ENCODE measurements at regions not wholly inside any gene's neighbourhood (a gene's known extent, or its start where the extent isn't known, plus 50 kb on each side); places are given as distances from the start of the nearest gene placed in this dataset.

DNA sequence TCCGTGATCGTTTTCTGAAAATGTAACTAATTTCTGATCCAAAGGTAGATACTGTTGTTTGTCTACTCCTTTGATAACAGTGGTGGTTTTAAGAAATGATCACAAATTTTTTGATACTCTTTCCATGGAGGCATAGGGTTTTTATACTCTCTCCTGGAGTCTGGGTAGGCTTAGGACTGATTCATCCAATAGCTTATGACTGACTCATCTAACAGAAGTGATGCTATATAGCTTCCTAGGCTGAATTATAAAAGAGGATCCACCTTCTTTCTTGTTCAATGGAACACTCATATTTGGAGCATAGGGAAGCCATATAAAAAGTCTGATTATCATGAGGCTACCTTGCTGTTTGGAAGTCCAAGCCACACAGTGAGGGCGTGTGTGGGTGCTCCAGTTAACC lies 84.3 kb downstream of the CHST2 start:
- Mint-ChIP-seq H3K4me1 (peaks cover 13% of the 10 kb centered on the region), H3K36me3 (ENCODE audit: low read depth) (no peaks in the 10 kb centered on the region), H3K9me3 (no peaks in the 10 kb centered on the region), H3K27me3 (ENCODE audit: low read depth) (peaks cover 2% of the 10 kb centered on the region), H3K27ac (ENCODE audit: unreplicated experiment) (no peak overlapping the region), H3K4me3 (no peak overlapping the region)
- no peak for DNase-seq (ENCODE audit: low read depth, low spot score)
- TF ChIP-seq, protein P1, sequence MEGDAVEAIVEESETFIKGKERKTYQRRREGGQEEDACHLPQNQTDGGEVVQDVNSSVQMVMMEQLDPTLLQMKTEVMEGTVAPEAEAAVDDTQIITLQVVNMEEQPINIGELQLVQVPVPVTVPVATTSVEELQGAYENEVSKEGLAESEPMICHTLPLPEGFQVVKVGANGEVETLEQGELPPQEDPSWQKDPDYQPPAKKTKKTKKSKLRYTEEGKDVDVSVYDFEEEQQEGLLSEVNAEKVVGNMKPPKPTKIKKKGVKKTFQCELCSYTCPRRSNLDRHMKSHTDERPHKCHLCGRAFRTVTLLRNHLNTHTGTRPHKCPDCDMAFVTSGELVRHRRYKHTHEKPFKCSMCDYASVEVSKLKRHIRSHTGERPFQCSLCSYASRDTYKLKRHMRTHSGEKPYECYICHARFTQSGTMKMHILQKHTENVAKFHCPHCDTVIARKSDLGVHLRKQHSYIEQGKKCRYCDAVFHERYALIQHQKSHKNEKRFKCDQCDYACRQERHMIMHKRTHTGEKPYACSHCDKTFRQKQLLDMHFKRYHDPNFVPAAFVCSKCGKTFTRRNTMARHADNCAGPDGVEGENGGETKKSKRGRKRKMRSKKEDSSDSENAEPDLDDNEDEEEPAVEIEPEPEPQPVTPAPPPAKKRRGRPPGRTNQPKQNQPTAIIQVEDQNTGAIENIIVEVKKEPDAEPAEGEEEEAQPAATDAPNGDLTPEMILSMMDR (conservative IDR thresholded peaks at IDR 0.05), result no peak

DNA sequence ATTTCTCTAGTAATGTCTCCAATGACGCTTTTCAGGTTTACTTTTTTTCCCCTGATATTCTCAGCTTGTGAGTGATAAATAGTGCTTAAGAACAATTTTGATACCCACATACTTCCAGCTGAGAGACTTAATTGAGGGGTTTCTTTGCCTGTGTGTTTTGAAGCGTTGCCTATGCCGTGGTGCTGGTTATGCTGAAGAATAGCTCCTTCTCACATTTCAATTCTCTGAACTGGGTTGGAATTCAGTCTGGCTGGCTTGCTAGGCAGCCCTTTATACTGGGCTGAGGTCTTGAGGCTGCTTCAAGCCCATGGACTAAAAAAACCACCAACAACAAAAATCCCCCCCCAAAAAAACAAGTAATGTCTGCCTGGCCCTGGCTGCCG lies 87.4 kb downstream of the CHST2 start:
- H3K4me1 Mint-ChIP-seq, result peaks cover 13% of the 10 kb centered on the region
- H3K4me3 Mint-ChIP-seq, result no peak overlapping the region
- no peaks in the 10 kb centered on the region for H3K36me3 Mint-ChIP-seq (ENCODE audit: low read depth)
- no peaks in the 10 kb centered on the region for H3K27me3 Mint-ChIP-seq (ENCODE audit: low read depth)
- DNase-seq (ENCODE audit: low read depth, low spot score), result no peak
- no peaks in the 10 kb centered on the region for H3K9me3 Mint-ChIP-seq
- TF ChIP-seq, protein P1 (conservative IDR thresholded peaks at IDR 0.05), result no peak
- H3K27ac Mint-ChIP-seq (ENCODE audit: unreplicated experiment), result no peak overlapping the region

DNA sequence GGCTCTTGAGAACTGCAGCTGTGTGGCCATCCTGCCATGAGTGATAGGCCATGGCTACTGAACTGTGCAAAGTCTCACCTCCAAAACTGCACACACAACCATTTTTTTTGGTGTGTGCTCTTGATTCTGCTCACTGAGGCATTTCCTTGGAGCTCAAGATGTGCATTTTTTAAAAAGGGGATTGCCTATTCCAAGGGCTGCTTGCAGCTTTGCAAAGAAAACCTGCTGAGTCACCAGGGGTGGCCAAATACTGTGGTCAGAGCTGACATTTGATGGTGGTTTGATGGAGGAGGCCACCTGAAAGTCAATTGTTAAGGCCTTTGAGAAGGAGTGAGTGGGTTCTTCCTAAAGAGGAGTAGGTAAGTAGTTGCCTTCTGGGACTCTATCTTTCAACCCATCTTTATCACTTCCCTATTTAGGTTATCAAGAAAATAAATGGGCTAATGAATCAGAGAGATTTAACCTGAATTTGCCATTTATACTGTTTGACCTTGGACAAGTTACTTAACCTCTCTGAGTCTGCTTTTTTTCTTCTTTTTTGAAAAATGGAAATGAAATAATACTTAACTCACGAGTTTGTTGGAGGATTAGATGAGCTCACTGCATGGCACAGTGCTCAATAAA lies 87.9 kb downstream of the CHST2 start:
- no peaks in the 10 kb centered on the region for H3K27me3 Mint-ChIP-seq (ENCODE audit: low read depth)
- no peak overlapping the region for H3K4me3 Mint-ChIP-seq

DNA sequence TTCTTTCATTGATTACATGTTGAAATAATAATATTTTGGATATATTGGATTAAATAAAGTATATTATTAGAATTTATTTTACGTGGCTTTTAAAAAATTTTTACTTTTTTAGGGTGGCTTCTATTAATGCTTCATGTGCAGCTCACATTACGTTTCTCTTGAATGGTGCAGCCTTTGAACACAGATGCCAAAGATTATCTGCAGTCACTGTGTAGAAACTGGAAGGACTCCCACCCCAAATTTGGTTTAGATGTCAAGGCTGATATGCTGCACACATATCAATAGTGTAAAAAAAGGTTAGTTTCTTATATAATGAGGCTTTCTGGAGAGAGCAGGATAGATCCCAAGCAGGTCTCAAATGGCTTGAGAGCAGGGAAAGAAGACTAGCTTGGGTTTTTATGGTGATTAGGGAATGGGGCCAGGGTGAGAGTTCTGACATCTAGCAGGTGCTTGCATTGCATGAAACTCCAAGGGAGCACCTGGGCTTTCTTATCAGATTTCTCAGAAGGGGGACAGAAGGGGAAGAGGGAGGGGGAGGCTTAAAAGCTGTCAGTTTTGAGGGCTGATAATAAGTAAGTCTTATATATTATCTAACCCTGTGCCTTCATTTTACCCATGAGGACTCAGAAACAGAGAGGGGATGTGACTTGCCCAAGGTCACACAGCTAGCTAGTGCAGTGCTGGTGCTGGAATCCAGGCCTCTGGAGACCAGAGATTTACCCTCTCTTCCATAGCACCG lies 89.6 kb downstream of the CHST2 start:
- no peaks in the 10 kb centered on the region for H3K27me3 Mint-ChIP-seq (ENCODE audit: low read depth)
- H3K9me3 Mint-ChIP-seq, result no peaks in the 10 kb centered on the region
- no peak overlapping the region for H3K27ac Mint-ChIP-seq (ENCODE audit: unreplicated experiment)
- no peak overlapping the region for H3K4me3 Mint-ChIP-seq
- DNase-seq (ENCODE audit: low read depth, low spot score), result no peak
- peaks cover 13% of the 10 kb centered on the region for H3K4me1 Mint-ChIP-seq
- TF ChIP-seq, protein P1 (conservative IDR thresholded peaks at IDR 0.05), result no peak
- no peaks in the 10 kb centered on the region for H3K36me3 Mint-ChIP-seq (ENCODE audit: low read depth)

More for the DNA sequence above, 87.9 kb downstream of the CHST2 start:
- H3K4me1 Mint-ChIP-seq, result peaks cover 13% of the 10 kb centered on the region
- no peaks in the 10 kb centered on the region for H3K9me3 Mint-ChIP-seq
- H3K36me3 Mint-ChIP-seq (ENCODE audit: low read depth), result no peaks in the 10 kb centered on the region
- no peak overlapping the region for H3K27ac Mint-ChIP-seq (ENCODE audit: unreplicated experiment)
- DNase-seq (ENCODE audit: low read depth, low spot score), result no peak
- TF ChIP-seq, protein P1 (conservative IDR thresholded peaks at IDR 0.05), result no peak

DNA sequence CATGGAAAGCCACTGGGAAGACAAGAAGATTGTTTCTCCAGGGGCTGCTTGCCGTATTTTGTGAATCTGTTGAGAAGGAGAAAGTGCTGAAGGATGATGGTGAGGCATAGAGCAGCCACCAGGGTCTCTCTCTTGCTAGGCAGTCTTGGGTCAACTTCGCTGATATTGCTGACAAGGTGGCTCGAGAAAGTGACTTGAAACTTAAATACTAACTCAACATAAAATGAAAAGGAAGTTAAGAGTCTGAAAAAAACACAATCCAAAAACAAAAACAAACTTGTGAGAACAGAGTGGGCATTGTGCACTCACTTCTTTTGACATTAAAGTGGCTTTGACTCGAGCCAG lies 90.1 kb downstream of the CHST2 start:
- Mint-ChIP-seq H3K9me3 (no peaks in the 10 kb centered on the region), H3K27me3 (ENCODE audit: low read depth) (no peaks in the 10 kb centered on the region), H3K4me1 (peaks cover 13% of the 10 kb centered on the region), H3K4me3 (no peak overlapping the region), H3K27ac (ENCODE audit: unreplicated experiment) (no peak overlapping the region), H3K36me3 (ENCODE audit: low read depth) (no peaks in the 10 kb centered on the region)
- TF ChIP-seq, protein P1 (conservative IDR thresholded peaks at IDR 0.05), result no peak
- no peak for DNase-seq (ENCODE audit: low read depth, low spot score)
